Activated CD8-positive, alpha-beta memory T cell treated with anti-CD3 and anti-CD28 coated beads for 36 hours (primary cell): ENCODE measurements at regions not wholly inside any gene's neighbourhood (a gene's known extent, or its start where the extent isn't known, plus 50 kb on each side); places are given as distances from the start of the nearest gene placed in this dataset.

Experiments used
- CTCF ChIA-PET: fragments of 350-600 bp; sonication (Branson Sonifier 250); formaldehyde crosslinking; loops from one replicate; lab custom pipeline; 2021; ENCODE audit warnings: antibody characterized with exemption; lab: Charles Lee
- POLR2A ChIA-PET: fragments of 350-600 bp; sonication (Branson Sonifier 250); formaldehyde crosslinking; loops from one replicate; lab custom pipeline; 2021; ENCODE audit warnings: antibody characterized with exemption; lab: Charles Lee

- ChIA-PET POLR2A (no interaction called here), CTCF (no interaction called here)
These were observed 53.0 kb upstream of the CLDN14 start for GRCh38 chr21:36532769-36533467.

- CTCF ChIA-PET = no interaction called here
- POLR2A ChIA-PET = no interaction called here
These were observed 53.5 kb upstream of the CLDN14 start for GRCh38 chr21:36533468-36533848.

- ChIA-PET POLR2A (no interaction called here), CTCF (no interaction called here)
These were observed 54.7 kb upstream of the CLDN14 start for GRCh38 chr21:36534656-36535055.

GRCh38 chr21:36535618-36536241 lies 55.8 kb upstream of the CLDN14 start:
- ChIA-PET CTCF (no interaction called here), POLR2A (no interaction called here)

- ChIA-PET POLR2A (interaction anchor here (0.6 kb wide), 1 partner anchor 246 kb away, joined by 6 read pairs; no protein-coding TSS in a partner anchor), CTCF (no interaction called here)
These were observed 58.8 kb upstream of the CLDN14 start for GRCh38 chr21:36538761-36539160.

- ChIA-PET CTCF (no interaction called here), POLR2A (interaction anchor here (0.6 kb wide), 1 partner anchor 245 kb away, joined by 6 read pairs; no protein-coding TSS in a partner anchor)
These were observed 59.7 kb upstream of the CLDN14 start for GRCh38 chr21:36539434-36540150.

- POLR2A ChIA-PET = no interaction called here
- CTCF ChIA-PET = no interaction called here
These were observed 60.8 kb upstream of the CLDN14 start for GRCh38 chr21:36540700-36541099.

- ChIA-PET CTCF (no interaction called here), POLR2A (no interaction called here)
These were observed 61.8 kb upstream of the CLDN14 start for GRCh38 chr21:36541721-36542139.

GRCh38 chr21:36542312-36543101 lies 62.6 kb upstream of the CLDN14 start:
- CTCF ChIA-PET = no interaction called here
- POLR2A ChIA-PET = no interaction called here

- CTCF ChIA-PET = no interaction called here
- POLR2A ChIA-PET = no interaction called here
These were observed 64.0 kb upstream of the CLDN14 start for GRCh38 chr21:36543924-36544323.

- CTCF ChIA-PET = no interaction called here
- POLR2A ChIA-PET = no interaction called here
These were observed 64.6 kb upstream of the CLDN14 start for GRCh38 chr21:36544545-36544944.

- CTCF ChIA-PET = no interaction called here
- POLR2A ChIA-PET = no interaction called here
These were observed 66.0 kb upstream of the CLDN14 start for GRCh38 chr21:36545776-36546511.

- POLR2A ChIA-PET = no interaction called here
These were observed 67.5 kb upstream of the CLDN14 start for GRCh38 chr21:36547464-36547863.

GRCh38 chr21:36548866-36549265 lies 68.9 kb upstream of the CLDN14 start:
- ChIA-PET POLR2A (no interaction called here), CTCF (no interaction called here)

More at GRCh38 chr21:36547464-36547863, 67.5 kb upstream of the CLDN14 start:
- CTCF ChIA-PET = no interaction called here

- ChIA-PET POLR2A (no interaction called here), CTCF (no interaction called here)
These were observed 69.5 kb upstream of the CLDN14 start for GRCh38 chr21:36549470-36549869.

GRCh38 chr21:36550761-36551160 lies 70.8 kb upstream of the CLDN14 start:
- ChIA-PET POLR2A (no interaction called here), CTCF (no interaction called here)

- POLR2A ChIA-PET = no interaction called here
- CTCF ChIA-PET = no interaction called here
These were observed 71.4 kb upstream of the CLDN14 start for GRCh38 chr21:36551321-36551720.

GRCh38 chr21:36551731-36552433 lies 72.0 kb upstream of the CLDN14 start:
- POLR2A ChIA-PET = no interaction called here
- CTCF ChIA-PET = no interaction called here

- ChIA-PET POLR2A (no interaction called here), CTCF (no interaction called here)
These were observed 72.5 kb upstream of the CLDN14 start for GRCh38 chr21:36552434-36552785.
